ENCODE measurements at regions not wholly inside any gene's neighbourhood (a gene's known extent, or its start where the extent isn't known, plus 50 kb on each side); places are given as distances from the start of the nearest gene placed in this dataset.

DNA sequence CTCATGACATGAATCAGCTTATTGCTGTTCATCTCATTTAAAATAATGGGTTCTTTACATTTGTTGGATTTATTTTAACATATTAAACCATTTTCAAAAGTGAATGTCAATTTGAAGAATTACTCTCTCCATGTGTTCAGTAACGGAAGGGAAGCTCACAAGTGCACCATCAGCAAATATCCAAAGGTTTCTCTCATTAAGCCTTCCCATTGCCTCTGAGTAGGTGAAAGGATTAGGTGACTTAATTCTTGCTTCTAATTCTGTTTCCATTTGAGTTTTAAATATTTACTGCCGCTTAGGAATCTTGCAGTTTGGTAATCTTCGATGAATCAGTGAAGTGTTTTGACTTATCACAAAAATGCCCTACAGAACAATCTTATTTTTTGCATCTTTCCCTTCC is 145.1 kb upstream of the NYAP2 start (continued):
- TF ChIP-seq, protein P1, sequence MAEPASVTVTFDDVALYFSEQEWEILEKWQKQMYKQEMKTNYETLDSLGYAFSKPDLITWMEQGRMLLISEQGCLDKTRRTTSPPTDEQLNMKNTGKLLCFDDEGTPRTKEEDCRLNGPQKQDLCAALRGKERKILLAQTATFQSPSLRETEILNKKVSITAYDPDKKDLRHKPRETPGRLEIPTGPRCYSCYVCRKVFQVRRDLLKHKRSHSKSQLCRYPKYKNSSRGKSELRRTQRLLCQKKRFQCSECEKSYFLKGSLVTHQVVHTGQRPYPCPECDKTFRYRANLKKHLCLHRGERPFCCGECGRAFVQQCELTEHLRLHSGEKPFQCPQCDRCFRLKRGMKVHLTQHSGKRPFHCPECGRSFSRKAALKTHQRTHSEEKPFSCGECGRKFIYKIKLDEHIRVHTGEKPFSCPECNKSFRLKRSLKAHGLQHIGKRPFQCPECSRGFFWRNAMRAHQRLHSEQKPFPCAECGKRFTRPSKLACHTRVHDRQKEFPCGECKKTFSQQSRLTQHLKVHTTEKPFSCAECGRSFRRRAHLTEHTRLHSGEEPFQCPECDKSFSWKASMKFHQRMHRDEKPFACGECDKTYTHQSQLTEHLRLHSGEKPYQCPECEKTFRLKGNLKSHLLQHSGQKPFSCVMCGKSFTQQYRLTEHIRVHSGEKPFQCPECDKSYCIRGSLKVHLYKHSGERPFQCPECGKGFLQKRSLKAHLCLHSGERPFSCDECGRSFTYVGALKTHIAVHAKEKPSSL (CRISPR knock-in tag; conservative IDR thresholded peaks at IDR 0.05), result no peak
- no peak for TF ChIP-seq SMAD4 (CRISPR knock-in tag; IDR thresholded peaks at IDR 0.05)

DNA sequence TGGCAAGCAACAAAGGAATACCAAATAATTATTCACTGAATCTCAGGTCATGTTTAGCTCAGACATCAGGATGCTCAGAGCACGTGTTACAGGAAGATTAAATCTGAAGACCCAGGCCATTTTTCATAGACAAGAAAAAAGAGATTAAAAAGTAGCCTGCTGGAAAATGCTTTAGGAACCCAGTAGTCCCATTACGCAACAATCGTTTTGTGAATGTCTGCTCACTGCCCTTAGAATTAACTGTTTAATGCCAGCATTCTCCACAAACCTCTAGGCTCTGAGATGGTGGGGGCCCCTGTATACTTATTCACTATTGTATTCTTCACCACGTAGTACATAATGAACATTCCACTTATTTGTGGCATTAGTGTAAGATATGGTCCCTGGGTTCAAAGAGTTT is 154.6 kb upstream of the NYAP2 start:
- no peak overlapping the region for H3K27ac Mint-ChIP-seq
- DNase-seq (ENCODE audit: low spot score) (no peak), ATAC-seq (no peak)
- no peak for TF ChIP-seq ELF4 (CRISPR knock-in tag; IDR thresholded peaks at IDR 0.05; ENCODE audit: low read depth)
- TF ChIP-seq, protein P2, sequence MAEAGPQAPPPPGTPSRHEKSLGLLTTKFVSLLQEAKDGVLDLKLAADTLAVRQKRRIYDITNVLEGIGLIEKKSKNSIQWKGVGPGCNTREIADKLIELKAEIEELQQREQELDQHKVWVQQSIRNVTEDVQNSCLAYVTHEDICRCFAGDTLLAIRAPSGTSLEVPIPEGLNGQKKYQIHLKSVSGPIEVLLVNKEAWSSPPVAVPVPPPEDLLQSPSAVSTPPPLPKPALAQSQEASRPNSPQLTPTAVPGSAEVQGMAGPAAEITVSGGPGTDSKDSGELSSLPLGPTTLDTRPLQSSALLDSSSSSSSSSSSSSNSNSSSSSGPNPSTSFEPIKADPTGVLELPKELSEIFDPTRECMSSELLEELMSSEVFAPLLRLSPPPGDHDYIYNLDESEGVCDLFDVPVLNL (CRISPR knock-in tag; IDR thresholded peaks at IDR 0.05; ENCODE audit: borderline replicate concordance, low read depth), result no peak
- TF ChIP-seq KAT7 (CRISPR knock-in tag; IDR thresholded peaks at IDR 0.05; ENCODE audit: borderline replicate concordance), result no peak
- no peaks in the 10 kb centered on the region for H3K27me3 Mint-ChIP-seq (ENCODE audit: low read depth)
- H3K4me3 Mint-ChIP-seq, result no peak overlapping the region
- H3K36me3 Mint-ChIP-seq, result no peaks in the 10 kb centered on the region
- no peaks in the 10 kb centered on the region; the same call in 1 of the 2 replicates for H3K9me3 Mint-ChIP-seq
- ChIA-PET POLR2A (no interaction called here), CTCF (no interaction called here)
- H3K4me1 Mint-ChIP-seq, result peaks cover 6% of the 10 kb centered on the region

DNA sequence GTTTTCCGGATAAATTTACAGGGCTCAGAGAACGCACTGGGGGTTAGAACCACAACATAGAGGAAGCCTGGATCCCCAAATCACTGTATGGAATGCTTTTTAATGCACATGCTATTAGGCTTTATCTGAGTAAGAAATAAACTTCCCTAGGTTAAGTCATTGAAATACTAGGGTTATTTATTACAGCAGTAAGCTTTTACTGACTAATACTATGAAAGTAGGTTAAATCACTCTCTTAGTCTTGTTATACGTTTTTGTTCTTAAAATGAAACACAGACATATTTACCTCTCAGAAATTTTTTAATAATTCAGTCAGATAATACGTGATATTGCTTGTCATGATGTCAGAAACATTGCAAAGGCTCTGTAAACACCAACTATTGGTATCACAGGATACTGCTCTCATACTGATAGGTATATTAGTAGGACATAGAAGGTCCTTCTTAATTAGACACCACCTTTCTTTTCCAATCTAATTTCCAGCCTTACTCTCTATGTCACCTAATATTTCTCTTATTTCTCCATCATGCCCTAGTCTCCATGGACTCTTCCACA is 162.7 kb upstream of the NYAP2 start:
- POLR2A ChIA-PET, result no interaction called here
- CTCF ChIA-PET, result no interaction called here
- Mint-ChIP-seq H3K36me3 (no peaks in the 10 kb centered on the region), H3K27ac (no peak overlapping the region), H3K27me3 (ENCODE audit: low read depth) (no peaks in the 10 kb centered on the region), H3K9me3 (no peaks in the 10 kb centered on the region), H3K4me3 (no peak overlapping the region), H3K4me1 (no peaks in the 10 kb centered on the region; the same call in 1 of the 2 replicates)
- DNase-seq (ENCODE audit: low spot score) (no peak), ATAC-seq (no peak)
- TF ChIP-seq, protein P3, sequence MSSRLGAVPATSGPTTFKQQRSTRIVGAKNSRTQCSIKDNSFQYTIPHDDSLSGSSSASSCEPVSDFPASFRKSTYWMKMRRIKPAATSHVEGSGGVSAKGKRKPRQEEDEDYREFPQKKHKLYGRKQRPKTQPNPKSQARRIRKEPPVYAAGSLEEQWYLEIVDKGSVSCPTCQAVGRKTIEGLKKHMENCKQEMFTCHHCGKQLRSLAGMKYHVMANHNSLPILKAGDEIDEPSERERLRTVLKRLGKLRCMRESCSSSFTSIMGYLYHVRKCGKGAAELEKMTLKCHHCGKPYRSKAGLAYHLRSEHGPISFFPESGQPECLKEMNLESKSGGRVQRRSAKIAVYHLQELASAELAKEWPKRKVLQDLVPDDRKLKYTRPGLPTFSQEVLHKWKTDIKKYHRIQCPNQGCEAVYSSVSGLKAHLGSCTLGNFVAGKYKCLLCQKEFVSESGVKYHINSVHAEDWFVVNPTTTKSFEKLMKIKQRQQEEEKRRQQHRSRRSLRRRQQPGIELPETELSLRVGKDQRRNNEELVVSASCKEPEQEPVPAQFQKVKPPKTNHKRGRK (CRISPR knock-in tag; IDR thresholded peaks at IDR 0.05; ENCODE audit: borderline replicate concordance), result no peak
- no peak for TF ChIP-seq NFATC4 (CRISPR knock-in tag; IDR thresholded peaks at IDR 0.05)

DNA sequence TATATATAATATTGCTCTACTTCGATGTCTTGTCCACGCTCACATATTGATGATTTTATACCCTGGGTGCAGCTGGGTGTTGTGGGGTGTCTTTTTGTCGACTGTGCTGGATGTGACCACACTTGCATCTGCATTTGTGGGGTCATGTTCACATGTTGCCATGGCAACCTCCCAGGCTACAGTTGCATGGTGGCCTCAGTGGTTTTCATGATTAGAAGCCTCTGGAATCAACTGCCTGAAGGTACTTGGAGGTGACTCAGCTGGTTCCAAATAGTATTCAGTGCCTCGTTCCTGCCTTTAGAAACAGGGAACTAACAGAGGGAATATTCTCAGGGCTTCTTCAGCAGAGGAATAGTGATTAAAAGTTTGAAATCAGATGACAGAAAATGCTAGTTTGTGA is 166.3 kb upstream of the NYAP2 start:
- CTCF ChIA-PET, result no interaction called here
- ATAC-seq (no peak; the same call in 1 of the 2 replicates), DNase-seq (ENCODE audit: low spot score) (no peak)
- Mint-ChIP-seq H3K27me3 (ENCODE audit: low read depth) (no peaks in the 10 kb centered on the region), H3K36me3 (no peaks in the 10 kb centered on the region), H3K4me3 (no peak overlapping the region), H3K9me3 (no peaks in the 10 kb centered on the region), H3K4me1 (no peaks in the 10 kb centered on the region; the same call in 1 of the 2 replicates), H3K27ac (no peak overlapping the region)
- POLR2A ChIA-PET, result no interaction called here
- TF ChIP-seq PRRX2 (CRISPR knock-in tag; IDR thresholded peaks at IDR 0.05) (no peak), ZNF396 (CRISPR knock-in tag; IDR thresholded peaks at IDR 0.05; ENCODE audit: borderline replicate concordance) (no peak), MYBL2 (CRISPR knock-in tag; IDR thresholded peaks at IDR 0.05) (no peak), SOX15 (CRISPR knock-in tag; IDR thresholded peaks at IDR 0.05) (no peak), HMGA2 (CRISPR knock-in tag; IDR thresholded peaks at IDR 0.05) (no peak), NR1H2 (CRISPR knock-in tag; IDR thresholded peaks at IDR 0.05) (no peak), RELA (CRISPR knock-in tag; IDR thresholded peaks at IDR 0.05; ENCODE audit: borderline replicate concordance) (no peak), ATF1 (CRISPR knock-in tag; IDR thresholded peaks at IDR 0.05) (no peak), CREB1 (CRISPR knock-in tag; IDR thresholded peaks at IDR 0.05) (no peak), TEAD1 (CRISPR knock-in tag; IDR thresholded peaks at IDR 0.05) (no peak), FOXK1 (CRISPR knock-in tag; IDR thresholded peaks at IDR 0.05) (no peak), CREM (CRISPR knock-in tag; IDR thresholded peaks at IDR 0.05) (no peak)
- TF ChIP-seq, protein P4, sequence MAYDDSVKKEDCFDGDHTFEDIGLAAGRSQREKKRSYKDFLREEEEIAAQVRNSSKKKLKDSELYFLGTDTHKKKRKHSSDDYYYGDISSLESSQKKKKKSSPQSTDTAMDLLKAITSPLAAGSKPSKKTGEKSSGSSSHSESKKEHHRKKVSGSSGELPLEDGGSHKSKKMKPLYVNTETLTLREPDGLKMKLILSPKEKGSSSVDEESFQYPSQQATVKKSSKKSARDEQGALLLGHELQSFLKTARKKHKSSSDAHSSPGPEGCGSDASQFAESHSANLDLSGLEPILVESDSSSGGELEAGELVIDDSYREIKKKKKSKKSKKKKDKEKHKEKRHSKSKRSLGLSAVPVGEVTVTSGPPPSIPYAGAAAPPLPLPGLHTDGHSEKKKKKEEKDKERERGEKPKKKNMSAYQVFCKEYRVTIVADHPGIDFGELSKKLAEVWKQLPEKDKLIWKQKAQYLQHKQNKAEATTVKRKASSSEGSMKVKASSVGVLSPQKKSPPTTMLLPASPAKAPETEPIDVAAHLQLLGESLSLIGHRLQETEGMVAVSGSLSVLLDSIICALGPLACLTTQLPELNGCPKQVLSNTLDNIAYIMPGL (CRISPR knock-in tag; IDR thresholded peaks at IDR 0.05), result no peak
- TF ChIP-seq, protein P5, sequence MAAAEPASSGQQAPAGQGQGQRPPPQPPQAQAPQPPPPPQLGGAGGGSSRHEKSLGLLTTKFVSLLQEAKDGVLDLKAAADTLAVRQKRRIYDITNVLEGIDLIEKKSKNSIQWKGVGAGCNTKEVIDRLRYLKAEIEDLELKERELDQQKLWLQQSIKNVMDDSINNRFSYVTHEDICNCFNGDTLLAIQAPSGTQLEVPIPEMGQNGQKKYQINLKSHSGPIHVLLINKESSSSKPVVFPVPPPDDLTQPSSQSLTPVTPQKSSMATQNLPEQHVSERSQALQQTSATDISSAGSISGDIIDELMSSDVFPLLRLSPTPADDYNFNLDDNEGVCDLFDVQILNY (CRISPR knock-in tag; IDR thresholded peaks at IDR 0.05), result no peak
- TF ChIP-seq, protein P6, sequence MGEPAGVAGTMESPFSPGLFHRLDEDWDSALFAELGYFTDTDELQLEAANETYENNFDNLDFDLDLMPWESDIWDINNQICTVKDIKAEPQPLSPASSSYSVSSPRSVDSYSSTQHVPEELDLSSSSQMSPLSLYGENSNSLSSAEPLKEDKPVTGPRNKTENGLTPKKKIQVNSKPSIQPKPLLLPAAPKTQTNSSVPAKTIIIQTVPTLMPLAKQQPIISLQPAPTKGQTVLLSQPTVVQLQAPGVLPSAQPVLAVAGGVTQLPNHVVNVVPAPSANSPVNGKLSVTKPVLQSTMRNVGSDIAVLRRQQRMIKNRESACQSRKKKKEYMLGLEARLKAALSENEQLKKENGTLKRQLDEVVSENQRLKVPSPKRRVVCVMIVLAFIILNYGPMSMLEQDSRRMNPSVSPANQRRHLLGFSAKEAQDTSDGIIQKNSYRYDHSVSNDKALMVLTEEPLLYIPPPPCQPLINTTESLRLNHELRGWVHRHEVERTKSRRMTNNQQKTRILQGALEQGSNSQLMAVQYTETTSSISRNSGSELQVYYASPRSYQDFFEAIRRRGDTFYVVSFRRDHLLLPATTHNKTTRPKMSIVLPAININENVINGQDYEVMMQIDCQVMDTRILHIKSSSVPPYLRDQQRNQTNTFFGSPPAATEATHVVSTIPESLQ (CRISPR knock-in tag; IDR thresholded peaks at IDR 0.05), result no peak

All from WTC11 (cell line).